ENCODE measurements at regions not wholly inside any gene's neighbourhood (a gene's known extent, or its start where the extent isn't known, plus 50 kb on each side); places are given as distances from the start of the nearest gene placed in this dataset.
"Not testable (repeated sequence)": the region's sequence is repeated elsewhere in the genome, so short reads cannot be mapped to it uniquely, and the experiment has no call there.

GRCh38 chr22:23494930-23495266 lies 85.2 kb downstream of the IGLL1 start:
- no peaks in the 10 kb centered on the region for H3K27me3 ChIP-seq (ENCODE audit: control insufficient read depth, insufficient read depth, low read length)
- H3K4me3 ChIP-seq (ENCODE audit: low read depth, low read length), result no peak overlapping the region
- TF ChIP-seq CTCF (IDR thresholded peaks at IDR 0.05; ENCODE audit: insufficient read depth, low read length, poor library complexity, severe bottlenecking), result no peak

GRCh38 chr22:23485490-23485889 lies 94.6 kb downstream of the IGLL1 start:
- H3K36me3 ChIP-seq (ENCODE audit: control insufficient read depth, insufficient read depth, low read length), result no peaks in the 10 kb centered on the region
- H3K27me3 ChIP-seq (ENCODE audit: control insufficient read depth, insufficient read depth, low read length), result no peaks in the 10 kb centered on the region
- no peak for DNase-seq (ENCODE audit: low read depth)
- H3K4me3 ChIP-seq (ENCODE audit: low read depth, low read length), result no peak overlapping the region
- no peak for TF ChIP-seq CTCF (IDR thresholded peaks at IDR 0.05; ENCODE audit: insufficient read depth, low read length, poor library complexity, severe bottlenecking)

More at GRCh38 chr22:23494930-23495266, 85.2 kb downstream of the IGLL1 start:
- no peak for DNase-seq (ENCODE audit: low read depth)
- H3K36me3 ChIP-seq (ENCODE audit: control insufficient read depth, insufficient read depth, low read length), result no peaks in the 10 kb centered on the region

GRCh38 chr22:23484651-23485050 lies 95.4 kb downstream of the IGLL1 start:
- TF ChIP-seq CTCF (IDR thresholded peaks at IDR 0.05; ENCODE audit: insufficient read depth, low read length, poor library complexity, severe bottlenecking), result no peak
- no peak for DNase-seq (ENCODE audit: low read depth)
- no peaks in the 10 kb centered on the region for H3K27me3 ChIP-seq (ENCODE audit: control insufficient read depth, insufficient read depth, low read length)
- no peak overlapping the region for H3K4me3 ChIP-seq (ENCODE audit: low read depth, low read length)
- no peaks in the 10 kb centered on the region for H3K36me3 ChIP-seq (ENCODE audit: control insufficient read depth, insufficient read depth, low read length)

- no peak for DNase-seq (ENCODE audit: low read depth)
- Histone ChIP-seq H3K4me3 (ENCODE audit: low read depth, low read length) (no peak overlapping the region), H3K36me3 (ENCODE audit: control insufficient read depth, insufficient read depth, low read length) (no peaks in the 10 kb centered on the region), H3K27me3 (ENCODE audit: control insufficient read depth, insufficient read depth, low read length) (no peaks in the 10 kb centered on the region)
- no peak for TF ChIP-seq CTCF (IDR thresholded peaks at IDR 0.05; ENCODE audit: insufficient read depth, low read length, poor library complexity, severe bottlenecking)
These were observed 98.7 kb downstream of the IGLL1 start for GRCh38 chr22:23481369-23481768.

- H3K27me3 ChIP-seq (ENCODE audit: control insufficient read depth, insufficient read depth, low read length), result no peaks in the 10 kb centered on the region
- H3K36me3 ChIP-seq (ENCODE audit: control insufficient read depth, insufficient read depth, low read length), result no peaks in the 10 kb centered on the region
- TF ChIP-seq CTCF (IDR thresholded peaks at IDR 0.05; ENCODE audit: insufficient read depth, low read length, poor library complexity, severe bottlenecking), result no peak
- no peak for DNase-seq (ENCODE audit: low read depth)
- H3K4me3 ChIP-seq (ENCODE audit: low read depth, low read length), result no peak overlapping the region
These were observed 101.9 kb downstream of the IGLL1 start for GRCh38 chr22:23478175-23478574.

GRCh38 chr22:23474531-23474930 lies 105.6 kb downstream of the IGLL1 start:
- H3K4me3 ChIP-seq (ENCODE audit: low read depth, low read length); DNase-seq (ENCODE audit: low read depth); H3K27me3 ChIP-seq (ENCODE audit: control insufficient read depth, insufficient read depth, low read length); H3K36me3 ChIP-seq (ENCODE audit: control insufficient read depth, insufficient read depth, low read length): not testable (repeated sequence)

Measured in kidney epithelial cell (primary cell).